ENCODE measurements at regions not wholly inside any gene's neighbourhood (a gene's known extent, or its start where the extent isn't known, plus 50 kb on each side); places are given as distances from the start of the nearest gene placed in this dataset.

DNA sequence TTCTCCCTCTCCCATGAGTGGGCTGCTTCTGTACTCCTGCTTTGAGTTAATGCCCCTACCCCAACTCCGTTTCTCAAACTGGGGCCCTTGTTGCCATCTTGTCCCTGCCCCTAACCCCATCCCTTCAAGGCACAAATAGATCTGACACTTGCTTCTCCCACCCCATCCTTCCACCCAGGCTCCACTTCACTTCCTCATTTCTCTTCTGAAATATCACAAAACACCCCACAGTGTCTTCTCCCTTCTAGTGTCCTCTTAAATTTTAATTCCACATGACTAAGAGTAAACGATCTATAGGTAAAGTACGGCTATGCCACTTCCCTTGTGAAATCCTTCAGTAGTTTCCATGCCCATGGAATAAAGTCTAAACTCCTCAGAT is 571.6 kb upstream of the NOX3 start:
- Histone ChIP-seq H3K4me3 (no peak overlapping the region), H3K9me2 (ENCODE audit: insufficient read depth) (peaks cover 8% of the 10 kb centered on the region; the same call in 1 of the 2 replicates), H3F3A (replicated peaks; ENCODE audit: low read depth) (no peaks in the 10 kb centered on the region), H3K36me3 (ENCODE audit: insufficient read depth) (no peaks in the 10 kb centered on the region), H3K27ac (ENCODE audit: low read depth) (no peak overlapping the region), H2AFZ (no peak overlapping the region), H4K20me1 (replicated peaks; ENCODE audit: insufficient read depth) (no peaks in the 10 kb centered on the region), H3K79me2 (replicated peaks; ENCODE audit: insufficient read depth) (no peaks in the 10 kb centered on the region), H3K4me2 (no peak overlapping the region), H3K27me3 (ENCODE audit: insufficient read depth) (no peaks in the 10 kb centered on the region), H3K4me1 (ENCODE audit: insufficient read depth) (no peaks in the 10 kb centered on the region)
- Mint-ChIP-seq H3K27me3 (ENCODE audit: insufficient read depth, low read depth, poor library complexity) (peaks cover 5% of the 10 kb centered on the region), H3K4me3 (no peak overlapping the region), H3K9me3 (peaks cover 28% of the 10 kb centered on the region), H3K36me3 (ENCODE audit: low read depth) (peaks cover 22% of the 10 kb centered on the region; the same call in 2 of the 3 replicates), H3K27ac (no peak overlapping the region), H3K4me1 (no peaks in the 10 kb centered on the region)
- TF ChIP-seq NANOG (IDR thresholded peaks at IDR 0.05; ENCODE audit: borderline replicate concordance): no peak
- no peak for TF ChIP-seq EZH2phosphoT487 (IDR thresholded peaks at IDR 0.05; ENCODE audit: unreplicated experiment)
- TF ChIP-seq POLR2AphosphoS5 (IDR thresholded peaks at IDR 0.05; ENCODE audit: low read depth): no peak
- TF ChIP-seq, protein P1, sequence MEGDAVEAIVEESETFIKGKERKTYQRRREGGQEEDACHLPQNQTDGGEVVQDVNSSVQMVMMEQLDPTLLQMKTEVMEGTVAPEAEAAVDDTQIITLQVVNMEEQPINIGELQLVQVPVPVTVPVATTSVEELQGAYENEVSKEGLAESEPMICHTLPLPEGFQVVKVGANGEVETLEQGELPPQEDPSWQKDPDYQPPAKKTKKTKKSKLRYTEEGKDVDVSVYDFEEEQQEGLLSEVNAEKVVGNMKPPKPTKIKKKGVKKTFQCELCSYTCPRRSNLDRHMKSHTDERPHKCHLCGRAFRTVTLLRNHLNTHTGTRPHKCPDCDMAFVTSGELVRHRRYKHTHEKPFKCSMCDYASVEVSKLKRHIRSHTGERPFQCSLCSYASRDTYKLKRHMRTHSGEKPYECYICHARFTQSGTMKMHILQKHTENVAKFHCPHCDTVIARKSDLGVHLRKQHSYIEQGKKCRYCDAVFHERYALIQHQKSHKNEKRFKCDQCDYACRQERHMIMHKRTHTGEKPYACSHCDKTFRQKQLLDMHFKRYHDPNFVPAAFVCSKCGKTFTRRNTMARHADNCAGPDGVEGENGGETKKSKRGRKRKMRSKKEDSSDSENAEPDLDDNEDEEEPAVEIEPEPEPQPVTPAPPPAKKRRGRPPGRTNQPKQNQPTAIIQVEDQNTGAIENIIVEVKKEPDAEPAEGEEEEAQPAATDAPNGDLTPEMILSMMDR (conservative IDR thresholded peaks at IDR 0.05; ENCODE audit: low read depth in 2 of 2): no peak
- no peak for TF ChIP-seq JUNB (IDR thresholded peaks at IDR 0.05; ENCODE audit: unreplicated experiment)
- TF ChIP-seq CREB1 (CRISPR knock-in tag; IDR thresholded peaks at IDR 0.05; ENCODE audit: low read depth): no peak
- TF ChIP-seq ZNF331 (CRISPR knock-in tag; IDR thresholded peaks at IDR 0.05; ENCODE audit: low read depth): no peak
- TF ChIP-seq, protein P2, sequence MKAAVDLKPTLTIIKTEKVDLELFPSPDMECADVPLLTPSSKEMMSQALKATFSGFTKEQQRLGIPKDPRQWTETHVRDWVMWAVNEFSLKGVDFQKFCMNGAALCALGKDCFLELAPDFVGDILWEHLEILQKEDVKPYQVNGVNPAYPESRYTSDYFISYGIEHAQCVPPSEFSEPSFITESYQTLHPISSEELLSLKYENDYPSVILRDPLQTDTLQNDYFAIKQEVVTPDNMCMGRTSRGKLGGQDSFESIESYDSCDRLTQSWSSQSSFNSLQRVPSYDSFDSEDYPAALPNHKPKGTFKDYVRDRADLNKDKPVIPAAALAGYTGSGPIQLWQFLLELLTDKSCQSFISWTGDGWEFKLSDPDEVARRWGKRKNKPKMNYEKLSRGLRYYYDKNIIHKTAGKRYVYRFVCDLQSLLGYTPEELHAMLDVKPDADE (IDR thresholded peaks at IDR 0.05): no peak
- ATAC-seq: no peak
- no peak for DNase-seq (ENCODE audit: low spot score)

DNA sequence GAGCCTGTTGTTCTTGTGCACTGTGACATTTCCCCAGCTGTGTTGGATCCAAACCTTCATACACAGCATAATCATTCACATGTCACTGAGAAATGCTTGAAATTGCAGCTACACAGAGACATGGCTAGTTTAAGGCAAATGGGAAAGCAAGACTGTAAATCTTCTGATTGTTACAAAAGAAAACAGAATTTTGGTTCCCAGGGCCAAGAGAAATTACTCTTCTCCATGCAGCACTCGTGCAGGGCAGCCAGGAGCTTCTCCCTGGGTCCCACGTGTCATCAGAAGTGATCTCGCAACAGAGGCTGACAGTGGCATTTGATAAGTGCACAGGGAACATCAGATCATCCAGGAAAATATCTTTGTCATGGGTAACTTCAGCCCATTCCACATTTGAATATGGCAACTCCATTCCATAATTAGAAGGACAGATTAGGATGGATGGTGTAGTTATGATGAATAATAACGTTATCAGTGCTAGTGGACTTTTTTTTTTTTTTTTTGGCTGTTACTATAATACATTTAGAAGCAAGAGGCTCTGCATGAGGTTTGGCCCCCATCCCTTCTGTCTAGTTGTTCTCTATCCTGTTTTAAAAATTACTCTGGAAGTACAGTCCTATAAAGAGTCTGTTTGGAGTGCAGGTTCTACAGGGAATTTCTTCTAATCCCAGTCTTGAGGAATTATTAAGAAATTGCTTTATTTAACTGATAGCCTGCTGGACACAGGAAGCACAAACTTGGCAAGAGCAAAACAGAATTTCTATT is 571.0 kb upstream of the NOX3 start:
- Histone ChIP-seq H3K4me3 (no peak overlapping the region), H3K79me2 (replicated peaks; ENCODE audit: insufficient read depth) (no peaks in the 10 kb centered on the region), H4K20me1 (replicated peaks; ENCODE audit: insufficient read depth) (no peaks in the 10 kb centered on the region), H3K4me1 (ENCODE audit: insufficient read depth) (no peaks in the 10 kb centered on the region), H3K27ac (ENCODE audit: low read depth) (no peak overlapping the region), H3K27me3 (ENCODE audit: insufficient read depth) (no peaks in the 10 kb centered on the region), H3K36me3 (ENCODE audit: insufficient read depth) (no peaks in the 10 kb centered on the region), H3F3A (replicated peaks; ENCODE audit: low read depth) (no peaks in the 10 kb centered on the region), H3K4me2 (no peak overlapping the region), H3K9me2 (ENCODE audit: insufficient read depth) (peaks cover 6% of the 10 kb centered on the region; the same call in 1 of the 2 replicates), H2AFZ (no peak overlapping the region)
- Mint-ChIP-seq H3K27me3 (ENCODE audit: insufficient read depth, low read depth, poor library complexity) (peaks cover 5% of the 10 kb centered on the region), H3K4me3 (no peak overlapping the region), H3K4me1 (no peaks in the 10 kb centered on the region), H3K27ac (no peak overlapping the region), H3K9me3 (peaks cover 25% of the 10 kb centered on the region), H3K36me3 (ENCODE audit: low read depth) (peaks cover 19% of the 10 kb centered on the region; the same call in 2 of the 3 replicates)
- DNase-seq (ENCODE audit: low spot score) (no peak), ATAC-seq (no peak)
- TF ChIP-seq ZNF331 (CRISPR knock-in tag; IDR thresholded peaks at IDR 0.05; ENCODE audit: low read depth) (no peak), EZH2phosphoT487 (IDR thresholded peaks at IDR 0.05; ENCODE audit: unreplicated experiment) (no peak), EZH2 (IDR thresholded peaks at IDR 0.05; ENCODE audit: low read depth, unreplicated experiment) (no peak), POLR2AphosphoS5 (IDR thresholded peaks at IDR 0.05; ENCODE audit: low read depth) (no peak), ZNF114 (CRISPR knock-in tag; IDR thresholded peaks at IDR 0.05) (no peak)
- TF ChIP-seq, protein P2 (IDR thresholded peaks at IDR 0.05): no peak
- TF ChIP-seq, protein P3, sequence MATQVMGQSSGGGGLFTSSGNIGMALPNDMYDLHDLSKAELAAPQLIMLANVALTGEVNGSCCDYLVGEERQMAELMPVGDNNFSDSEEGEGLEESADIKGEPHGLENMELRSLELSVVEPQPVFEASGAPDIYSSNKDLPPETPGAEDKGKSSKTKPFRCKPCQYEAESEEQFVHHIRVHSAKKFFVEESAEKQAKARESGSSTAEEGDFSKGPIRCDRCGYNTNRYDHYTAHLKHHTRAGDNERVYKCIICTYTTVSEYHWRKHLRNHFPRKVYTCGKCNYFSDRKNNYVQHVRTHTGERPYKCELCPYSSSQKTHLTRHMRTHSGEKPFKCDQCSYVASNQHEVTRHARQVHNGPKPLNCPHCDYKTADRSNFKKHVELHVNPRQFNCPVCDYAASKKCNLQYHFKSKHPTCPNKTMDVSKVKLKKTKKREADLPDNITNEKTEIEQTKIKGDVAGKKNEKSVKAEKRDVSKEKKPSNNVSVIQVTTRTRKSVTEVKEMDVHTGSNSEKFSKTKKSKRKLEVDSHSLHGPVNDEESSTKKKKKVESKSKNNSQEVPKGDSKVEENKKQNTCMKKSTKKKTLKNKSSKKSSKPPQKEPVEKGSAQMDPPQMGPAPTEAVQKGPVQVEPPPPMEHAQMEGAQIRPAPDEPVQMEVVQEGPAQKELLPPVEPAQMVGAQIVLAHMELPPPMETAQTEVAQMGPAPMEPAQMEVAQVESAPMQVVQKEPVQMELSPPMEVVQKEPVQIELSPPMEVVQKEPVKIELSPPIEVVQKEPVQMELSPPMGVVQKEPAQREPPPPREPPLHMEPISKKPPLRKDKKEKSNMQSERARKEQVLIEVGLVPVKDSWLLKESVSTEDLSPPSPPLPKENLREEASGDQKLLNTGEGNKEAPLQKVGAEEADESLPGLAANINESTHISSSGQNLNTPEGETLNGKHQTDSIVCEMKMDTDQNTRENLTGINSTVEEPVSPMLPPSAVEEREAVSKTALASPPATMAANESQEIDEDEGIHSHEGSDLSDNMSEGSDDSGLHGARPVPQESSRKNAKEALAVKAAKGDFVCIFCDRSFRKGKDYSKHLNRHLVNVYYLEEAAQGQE (IDR thresholded peaks at IDR 0.05; ENCODE audit: unreplicated experiment): no peak

Data from GM23338 (cell line).